ENCODE measurements at regions not wholly inside any gene's neighbourhood (a gene's known extent, or its start where the extent isn't known, plus 50 kb on each side); places are given as distances from the start of the nearest gene placed in this dataset.

GRCh38 chr15:98150084-98150483 lies 189.6 kb downstream of the ARRDC4 start:
- TF ChIP-seq EZH2phosphoT487 (IDR thresholded peaks at IDR 0.05; ENCODE audit: borderline replicate concordance): no peak
- TF ChIP-seq CTCF (conservative IDR thresholded peaks at IDR 0.05; ENCODE audit: low read length): no peak
- Histone ChIP-seq H2AFZ (ENCODE audit: low read length) (peak overlapping the region; percentile 52), H3K79me2 (ENCODE audit: insufficient read depth, low read length) (no peaks in the 10 kb centered on the region), H4K20me1 (ENCODE audit: insufficient read depth, low read length, poor library complexity, severe bottlenecking) (no peaks in the 10 kb centered on the region), H3K9me3 (ENCODE audit: insufficient read depth, low read depth, low read length) (0 out of 2 replicates have a peak, but pooled peaks cover 11% of the 10 kb centered on the region), H3K9me2 (replicated peaks; ENCODE audit: low read depth, low read length) (no peaks in the 10 kb centered on the region), H3K4me1 (ENCODE audit: insufficient read depth, low read length, poor library complexity, severe bottlenecking) (peaks cover 73% of the 10 kb centered on the region), H3K4me3 (ENCODE audit: low read length, poor library complexity, severe bottlenecking) (peak overlapping the region; percentile 8), H3K36me3 (ENCODE audit: insufficient read depth, low read length) (no peaks in the 10 kb centered on the region), H3K4me2 (ENCODE audit: low read depth, low read length, poor library complexity, severe bottlenecking) (peak overlapping the region; percentile 60), H3K9ac (ENCODE audit: low read depth, low read length, poor library complexity, severe bottlenecking) (peak overlapping the region; percentile 57), H3F3A (ENCODE audit: low read depth) (no peaks in the 10 kb centered on the region), H3K27me3 (ENCODE audit: insufficient read depth, low read length, poor library complexity, severe bottlenecking) (no peaks in the 10 kb centered on the region)

GRCh38 chr15:98150536-98150935 lies 190.0 kb downstream of the ARRDC4 start:
- H3K27me3 ChIP-seq (ENCODE audit: insufficient read depth, low read length, poor library complexity, severe bottlenecking): no peaks in the 10 kb centered on the region
- H3K4me2 ChIP-seq (ENCODE audit: low read depth, low read length, poor library complexity, severe bottlenecking): peak overlapping the region; percentile 60
- H3K9me3 ChIP-seq (ENCODE audit: insufficient read depth, low read depth, low read length): 0 out of 2 replicates have a peak, but pooled peaks cover 11% of the 10 kb centered on the region
- peak overlapping the region; percentile 57 for H3K9ac ChIP-seq (ENCODE audit: low read depth, low read length, poor library complexity, severe bottlenecking)
- peak overlapping the region; percentile 52 for H2AFZ ChIP-seq (ENCODE audit: low read length)
- H3K9me2 ChIP-seq (replicated peaks; ENCODE audit: low read depth, low read length): no peaks in the 10 kb centered on the region
- H3K4me1 ChIP-seq (ENCODE audit: insufficient read depth, low read length, poor library complexity, severe bottlenecking): peaks cover 73% of the 10 kb centered on the region
- H3F3A ChIP-seq (ENCODE audit: low read depth): no peaks in the 10 kb centered on the region
- no peaks in the 10 kb centered on the region for H3K79me2 ChIP-seq (ENCODE audit: insufficient read depth, low read length)
- H3K36me3 ChIP-seq (ENCODE audit: insufficient read depth, low read length): no peaks in the 10 kb centered on the region
- H4K20me1 ChIP-seq (ENCODE audit: insufficient read depth, low read length, poor library complexity, severe bottlenecking): no peaks in the 10 kb centered on the region
- peak overlapping the region; percentile 8 for H3K4me3 ChIP-seq (ENCODE audit: low read length, poor library complexity, severe bottlenecking)
- TF ChIP-seq EZH2phosphoT487 (IDR thresholded peaks at IDR 0.05; ENCODE audit: borderline replicate concordance) (no peak), CTCF (conservative IDR thresholded peaks at IDR 0.05; ENCODE audit: low read length) (no peak)

- Histone ChIP-seq H3K4me2 (ENCODE audit: low read depth, low read length, poor library complexity, severe bottlenecking) (peak overlapping the region; percentile 60), H3K9ac (ENCODE audit: low read depth, low read length, poor library complexity, severe bottlenecking) (peak overlapping the region; percentile 57), H3K4me1 (ENCODE audit: insufficient read depth, low read length, poor library complexity, severe bottlenecking) (peaks cover 72% of the 10 kb centered on the region)
Observed at GRCh38 chr15:98151096-98151495, 190.6 kb downstream of the ARRDC4 start.

More at GRCh38 chr15:98151096-98151495, 190.6 kb downstream of the ARRDC4 start:
- 0 out of 2 replicates have a peak, but pooled peaks cover 11% of the 10 kb centered on the region for H3K9me3 ChIP-seq (ENCODE audit: insufficient read depth, low read depth, low read length)
- H3K9me2 ChIP-seq (replicated peaks; ENCODE audit: low read depth, low read length): no peaks in the 10 kb centered on the region
- peak overlapping the region; percentile 8 for H3K4me3 ChIP-seq (ENCODE audit: low read length, poor library complexity, severe bottlenecking)
- no peak overlapping the region; the same call in 1 of the 2 replicates for H2AFZ ChIP-seq (ENCODE audit: low read length)
- TF ChIP-seq CTCF (conservative IDR thresholded peaks at IDR 0.05; ENCODE audit: low read length): no peak
- no peak for TF ChIP-seq EZH2phosphoT487 (IDR thresholded peaks at IDR 0.05; ENCODE audit: borderline replicate concordance)
- no peaks in the 10 kb centered on the region for H3F3A ChIP-seq (ENCODE audit: low read depth)
- no peaks in the 10 kb centered on the region for H3K36me3 ChIP-seq (ENCODE audit: insufficient read depth, low read length)
- H3K79me2 ChIP-seq (ENCODE audit: insufficient read depth, low read length): no peaks in the 10 kb centered on the region
- H4K20me1 ChIP-seq (ENCODE audit: insufficient read depth, low read length, poor library complexity, severe bottlenecking): no peaks in the 10 kb centered on the region
- no peaks in the 10 kb centered on the region for H3K27me3 ChIP-seq (ENCODE audit: insufficient read depth, low read length, poor library complexity, severe bottlenecking)

All from Loucy (cell line).